ENCODE measurements at regions not wholly inside any gene's neighbourhood (a gene's known extent, or its start where the extent isn't known, plus 50 kb on each side); places are given as distances from the start of the nearest gene placed in this dataset.

DNA sequence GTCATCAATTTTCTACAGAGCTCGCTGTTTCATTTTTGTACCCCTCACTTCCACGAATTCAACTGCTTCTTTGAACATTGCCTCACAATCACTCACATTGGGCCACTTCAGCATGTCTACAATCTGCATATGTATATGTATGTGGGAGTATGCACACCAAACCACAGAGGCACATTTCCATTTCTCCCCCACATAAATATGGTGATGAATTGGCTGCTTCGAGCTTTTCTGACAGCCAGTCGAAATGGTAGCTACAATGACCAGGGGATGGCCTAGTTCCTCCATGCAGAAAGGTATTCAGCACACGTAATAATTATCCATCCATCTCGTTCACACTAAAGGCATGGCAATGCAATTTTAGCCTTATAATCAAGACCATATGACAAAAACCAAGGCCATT, 229.6 kb upstream of the ESRRG start:
- no peak for TF ChIP-seq POLR2AphosphoS5 (IDR thresholded peaks at IDR 0.05; ENCODE audit: low read depth, low read length)
- no peak for TF ChIP-seq POLR2A (IDR thresholded peaks at IDR 0.05; ENCODE audit: low read depth, low read length)

Measured in GM12892 (cell line).